ENCODE measurements at regions not wholly inside any gene's neighbourhood (a gene's known extent, or its start where the extent isn't known, plus 50 kb on each side); places are given as distances from the start of the nearest gene placed in this dataset.
A peak's percentile ranks its signal among the peaks of the same experiment; 100 is the strongest.

DNA sequence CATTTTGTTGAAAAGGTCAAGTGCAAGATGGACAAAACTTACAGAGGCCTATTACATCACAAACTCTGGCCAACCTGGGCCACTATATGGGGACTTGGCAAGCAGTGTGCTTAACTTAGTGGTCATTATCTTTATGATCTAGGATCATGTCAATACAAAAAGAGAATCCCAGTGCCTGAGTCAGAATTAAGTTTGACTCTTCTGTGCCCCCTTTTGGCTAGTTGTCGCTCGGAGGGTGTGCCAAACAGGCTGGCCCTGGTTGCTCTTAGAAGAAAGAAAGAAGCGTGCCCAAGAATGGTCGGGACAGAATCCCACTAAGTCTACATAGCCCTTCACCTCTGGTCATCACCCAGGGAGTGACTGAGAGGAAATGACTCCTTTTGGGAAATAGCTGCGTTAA is 100.1 kb downstream of the EIF4E start:
- H3K4me2 ChIP-seq, result no peak overlapping the region
- no peaks in the 10 kb centered on the region for H3F3A ChIP-seq (replicated peaks; ENCODE audit: insufficient read depth)
- no peaks in the 10 kb centered on the region for H4K20me1 ChIP-seq (ENCODE audit: insufficient read depth)
- ChIA-PET CTCF (no interaction called here), POLR2A (no interaction called here)
- DNase-seq, result peak; percentile 5
- H3K4me1 ChIP-seq (ENCODE audit: control insufficient read depth in 1 of 2, insufficient read depth in 2 of 2, low read depth in 1 of 2, low read length in 1 of 2), result peaks cover 0 to 6% of the 10 kb centered on the region in 2 experiments; a peak in 1 of 4 replicates
- no peaks in the 10 kb centered on the region for H3K27me3 ChIP-seq (ENCODE audit: insufficient read depth)
- no peaks in the 10 kb centered on the region for H3K79me2 ChIP-seq (ENCODE audit: insufficient read depth)
- H3K9ac ChIP-seq, result no peak overlapping the region
- H2AFZ ChIP-seq (ENCODE audit: low read depth), result no peak overlapping the region
- H3K9me2 ChIP-seq, result no peaks in the 10 kb centered on the region
- WGBS (ENCODE audit: low lambda C conversion rate), result 75% methylated on average over 5 of the region's 5 CpGs
- H3K36me3 ChIP-seq (replicated peaks in 1 of 2; ENCODE audit: control insufficient read depth in 1 of 2, insufficient read depth in 2 of 2, low read length in 1 of 2), result no peaks in the 10 kb centered on the region
- no peaks in the 10 kb centered on the region for H3K9me3 ChIP-seq
- TF ChIP-seq, protein P1, sequence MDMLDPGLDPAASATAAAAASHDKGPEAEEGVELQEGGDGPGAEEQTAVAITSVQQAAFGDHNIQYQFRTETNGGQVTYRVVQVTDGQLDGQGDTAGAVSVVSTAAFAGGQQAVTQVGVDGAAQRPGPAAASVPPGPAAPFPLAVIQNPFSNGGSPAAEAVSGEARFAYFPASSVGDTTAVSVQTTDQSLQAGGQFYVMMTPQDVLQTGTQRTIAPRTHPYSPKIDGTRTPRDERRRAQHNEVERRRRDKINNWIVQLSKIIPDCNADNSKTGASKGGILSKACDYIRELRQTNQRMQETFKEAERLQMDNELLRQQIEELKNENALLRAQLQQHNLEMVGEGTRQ (IDR thresholded peaks at IDR 0.05; ENCODE audit: borderline replicate concordance, low read depth, low read length), result no peak
- TF ChIP-seq, protein P2, sequence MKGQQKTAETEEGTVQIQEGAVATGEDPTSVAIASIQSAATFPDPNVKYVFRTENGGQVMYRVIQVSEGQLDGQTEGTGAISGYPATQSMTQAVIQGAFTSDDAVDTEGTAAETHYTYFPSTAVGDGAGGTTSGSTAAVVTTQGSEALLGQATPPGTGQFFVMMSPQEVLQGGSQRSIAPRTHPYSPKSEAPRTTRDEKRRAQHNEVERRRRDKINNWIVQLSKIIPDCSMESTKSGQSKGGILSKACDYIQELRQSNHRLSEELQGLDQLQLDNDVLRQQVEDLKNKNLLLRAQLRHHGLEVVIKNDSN (IDR thresholded peaks at IDR 0.05; ENCODE audit: borderline replicate concordance, low read depth), result no peak
- TF ChIP-seq NFIC (IDR thresholded peaks at IDR 0.05; ENCODE audit: borderline replicate concordance) (peak; percentile 7; the same call in 1 of the 2 replicates), TEAD4 (IDR thresholded peaks at IDR 0.05; ENCODE audit: borderline replicate concordance, insufficient read depth) (no peak), GATA2 (CRISPR knock-in tag; IDR thresholded peaks at IDR 0.05) (no peak), SIN3A (IDR thresholded peaks at IDR 0.05; ENCODE audit: borderline replicate concordance, low read depth, low read length) (no peak), FOXM1 (IDR thresholded peaks at IDR 0.05; ENCODE audit: low read depth) (no peak), SMC3 (IDR thresholded peaks at IDR 0.05; ENCODE audit: low read depth, low read length) (peak; percentile 14; the same call in 1 of the 2 replicates), TAF1 (IDR thresholded peaks at IDR 0.05; ENCODE audit: borderline replicate concordance, low read depth, low read length) (no peak), EZH2phosphoT487 (IDR thresholded peaks at IDR 0.05; ENCODE audit: borderline replicate concordance, low read depth) (no peak), RCOR1 (IDR thresholded peaks at IDR 0.05; ENCODE audit: low read length) (no peak), MEF2A (IDR thresholded peaks at IDR 0.05; ENCODE audit: borderline replicate concordance, low read depth) (no peak), RAD21 (IDR thresholded peaks at IDR 0.05; ENCODE audit: low read length) (peak; percentile 38), CHD2 (IDR thresholded peaks at IDR 0.05; ENCODE audit: low read length, partially characterized antibody) (no peak), TCF12 (IDR thresholded peaks at IDR 0.05) (no peak), JUND (IDR thresholded peaks at IDR 0.05) (no peak), MXI1 (IDR thresholded peaks at IDR 0.05; ENCODE audit: low read depth, low read length) (no peak), YY1 (IDR thresholded peaks at IDR 0.05; ENCODE audit: low read depth) (no peak)
- TF ChIP-seq, protein P3, sequence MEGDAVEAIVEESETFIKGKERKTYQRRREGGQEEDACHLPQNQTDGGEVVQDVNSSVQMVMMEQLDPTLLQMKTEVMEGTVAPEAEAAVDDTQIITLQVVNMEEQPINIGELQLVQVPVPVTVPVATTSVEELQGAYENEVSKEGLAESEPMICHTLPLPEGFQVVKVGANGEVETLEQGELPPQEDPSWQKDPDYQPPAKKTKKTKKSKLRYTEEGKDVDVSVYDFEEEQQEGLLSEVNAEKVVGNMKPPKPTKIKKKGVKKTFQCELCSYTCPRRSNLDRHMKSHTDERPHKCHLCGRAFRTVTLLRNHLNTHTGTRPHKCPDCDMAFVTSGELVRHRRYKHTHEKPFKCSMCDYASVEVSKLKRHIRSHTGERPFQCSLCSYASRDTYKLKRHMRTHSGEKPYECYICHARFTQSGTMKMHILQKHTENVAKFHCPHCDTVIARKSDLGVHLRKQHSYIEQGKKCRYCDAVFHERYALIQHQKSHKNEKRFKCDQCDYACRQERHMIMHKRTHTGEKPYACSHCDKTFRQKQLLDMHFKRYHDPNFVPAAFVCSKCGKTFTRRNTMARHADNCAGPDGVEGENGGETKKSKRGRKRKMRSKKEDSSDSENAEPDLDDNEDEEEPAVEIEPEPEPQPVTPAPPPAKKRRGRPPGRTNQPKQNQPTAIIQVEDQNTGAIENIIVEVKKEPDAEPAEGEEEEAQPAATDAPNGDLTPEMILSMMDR (IDR thresholded peaks at IDR 0.05), result peak; percentile 33; the same call in 1 of the 2 replicates
- TF ChIP-seq, protein P4, sequence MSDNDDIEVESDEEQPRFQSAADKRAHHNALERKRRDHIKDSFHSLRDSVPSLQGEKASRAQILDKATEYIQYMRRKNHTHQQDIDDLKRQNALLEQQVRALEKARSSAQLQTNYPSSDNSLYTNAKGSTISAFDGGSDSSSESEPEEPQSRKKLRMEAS (IDR thresholded peaks at IDR 0.05; ENCODE audit: low read depth), result no peak
- TF ChIP-seq, protein P5, sequence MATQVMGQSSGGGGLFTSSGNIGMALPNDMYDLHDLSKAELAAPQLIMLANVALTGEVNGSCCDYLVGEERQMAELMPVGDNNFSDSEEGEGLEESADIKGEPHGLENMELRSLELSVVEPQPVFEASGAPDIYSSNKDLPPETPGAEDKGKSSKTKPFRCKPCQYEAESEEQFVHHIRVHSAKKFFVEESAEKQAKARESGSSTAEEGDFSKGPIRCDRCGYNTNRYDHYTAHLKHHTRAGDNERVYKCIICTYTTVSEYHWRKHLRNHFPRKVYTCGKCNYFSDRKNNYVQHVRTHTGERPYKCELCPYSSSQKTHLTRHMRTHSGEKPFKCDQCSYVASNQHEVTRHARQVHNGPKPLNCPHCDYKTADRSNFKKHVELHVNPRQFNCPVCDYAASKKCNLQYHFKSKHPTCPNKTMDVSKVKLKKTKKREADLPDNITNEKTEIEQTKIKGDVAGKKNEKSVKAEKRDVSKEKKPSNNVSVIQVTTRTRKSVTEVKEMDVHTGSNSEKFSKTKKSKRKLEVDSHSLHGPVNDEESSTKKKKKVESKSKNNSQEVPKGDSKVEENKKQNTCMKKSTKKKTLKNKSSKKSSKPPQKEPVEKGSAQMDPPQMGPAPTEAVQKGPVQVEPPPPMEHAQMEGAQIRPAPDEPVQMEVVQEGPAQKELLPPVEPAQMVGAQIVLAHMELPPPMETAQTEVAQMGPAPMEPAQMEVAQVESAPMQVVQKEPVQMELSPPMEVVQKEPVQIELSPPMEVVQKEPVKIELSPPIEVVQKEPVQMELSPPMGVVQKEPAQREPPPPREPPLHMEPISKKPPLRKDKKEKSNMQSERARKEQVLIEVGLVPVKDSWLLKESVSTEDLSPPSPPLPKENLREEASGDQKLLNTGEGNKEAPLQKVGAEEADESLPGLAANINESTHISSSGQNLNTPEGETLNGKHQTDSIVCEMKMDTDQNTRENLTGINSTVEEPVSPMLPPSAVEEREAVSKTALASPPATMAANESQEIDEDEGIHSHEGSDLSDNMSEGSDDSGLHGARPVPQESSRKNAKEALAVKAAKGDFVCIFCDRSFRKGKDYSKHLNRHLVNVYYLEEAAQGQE (IDR thresholded peaks at IDR 0.05; ENCODE audit: low read depth, low read length), result no peak
- TF ChIP-seq, protein P6, sequence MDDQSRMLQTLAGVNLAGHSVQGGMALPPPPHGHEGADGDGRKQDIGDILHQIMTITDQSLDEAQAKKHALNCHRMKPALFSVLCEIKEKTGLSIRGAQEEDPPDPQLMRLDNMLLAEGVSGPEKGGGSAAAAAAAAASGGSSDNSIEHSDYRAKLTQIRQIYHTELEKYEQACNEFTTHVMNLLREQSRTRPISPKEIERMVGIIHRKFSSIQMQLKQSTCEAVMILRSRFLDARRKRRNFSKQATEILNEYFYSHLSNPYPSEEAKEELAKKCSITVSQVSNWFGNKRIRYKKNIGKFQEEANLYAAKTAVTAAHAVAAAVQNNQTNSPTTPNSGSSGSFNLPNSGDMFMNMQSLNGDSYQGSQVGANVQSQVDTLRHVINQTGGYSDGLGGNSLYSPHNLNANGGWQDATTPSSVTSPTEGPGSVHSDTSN (IDR thresholded peaks at IDR 0.05), result no peak
- no peak overlapping the region for H3K27ac ChIP-seq (ENCODE audit: low read depth in 2 of 2, low read length in 1 of 2)
- H3K4me3 ChIP-seq (ENCODE audit: low read depth in 2 of 2, low read length in 1 of 2), result no peak overlapping the region

All from SK-N-SH (cell line).